ENCODE measurements at regions not wholly inside any gene's neighbourhood (a gene's known extent, or its start where the extent isn't known, plus 50 kb on each side); places are given as distances from the start of the nearest gene placed in this dataset.

GRCh38 chr18:47334966-47335365 is 83.5 kb upstream of the SKOR2 start:
- TF ChIP-seq ZFX (IDR thresholded peaks at IDR 0.05; ENCODE audit: borderline replicate concordance) (no peak), CTCF (IDR thresholded peaks at IDR 0.05) (no peak)
- H3K27ac ChIP-seq: no peak overlapping the region

GRCh38 chr18:47333926-47334635 is 82.6 kb upstream of the SKOR2 start:
- TF ChIP-seq CTCF (IDR thresholded peaks at IDR 0.05) (no peak), ZFX (IDR thresholded peaks at IDR 0.05; ENCODE audit: borderline replicate concordance) (no peak)
- no peak overlapping the region for H3K27ac ChIP-seq

GRCh38 chr18:47331641-47332040 is 80.2 kb upstream of the SKOR2 start:
- H3K27ac ChIP-seq: no peak overlapping the region
- TF ChIP-seq ZFX (IDR thresholded peaks at IDR 0.05; ENCODE audit: borderline replicate concordance) (no peak), CTCF (IDR thresholded peaks at IDR 0.05) (no peak)

- no peak for TF ChIP-seq ZFX (IDR thresholded peaks at IDR 0.05; ENCODE audit: borderline replicate concordance)
- TF ChIP-seq CTCF (IDR thresholded peaks at IDR 0.05): no peak
- no peak overlapping the region for H3K27ac ChIP-seq
Measured at GRCh38 chr18:47331026-47331425, 79.6 kb upstream of the SKOR2 start.

- no peak for TF ChIP-seq CTCF (IDR thresholded peaks at IDR 0.05)
- no peak for TF ChIP-seq ZFX (IDR thresholded peaks at IDR 0.05; ENCODE audit: borderline replicate concordance)
Measured at GRCh38 chr18:47323158-47323557, 71.7 kb upstream of the SKOR2 start.

GRCh38 chr18:47321815-47322214 is 70.4 kb upstream of the SKOR2 start:
- no peak overlapping the region for H3K27ac ChIP-seq
- no peak for TF ChIP-seq CTCF (IDR thresholded peaks at IDR 0.05)
- no peak for TF ChIP-seq ZFX (IDR thresholded peaks at IDR 0.05; ENCODE audit: borderline replicate concordance)

More at GRCh38 chr18:47323158-47323557, 71.7 kb upstream of the SKOR2 start:
- H3K27ac ChIP-seq: no peak overlapping the region

GRCh38 chr18:47317824-47318508 is 66.5 kb upstream of the SKOR2 start:
- H3K27ac ChIP-seq: no peak overlapping the region
- no peak for TF ChIP-seq CTCF (IDR thresholded peaks at IDR 0.05)
- no peak for TF ChIP-seq ZFX (IDR thresholded peaks at IDR 0.05; ENCODE audit: borderline replicate concordance)
